ENCODE measurements at regions not wholly inside any gene's neighbourhood (a gene's known extent, or its start where the extent isn't known, plus 50 kb on each side); places are given as distances from the start of the nearest gene placed in this dataset.

DNA sequence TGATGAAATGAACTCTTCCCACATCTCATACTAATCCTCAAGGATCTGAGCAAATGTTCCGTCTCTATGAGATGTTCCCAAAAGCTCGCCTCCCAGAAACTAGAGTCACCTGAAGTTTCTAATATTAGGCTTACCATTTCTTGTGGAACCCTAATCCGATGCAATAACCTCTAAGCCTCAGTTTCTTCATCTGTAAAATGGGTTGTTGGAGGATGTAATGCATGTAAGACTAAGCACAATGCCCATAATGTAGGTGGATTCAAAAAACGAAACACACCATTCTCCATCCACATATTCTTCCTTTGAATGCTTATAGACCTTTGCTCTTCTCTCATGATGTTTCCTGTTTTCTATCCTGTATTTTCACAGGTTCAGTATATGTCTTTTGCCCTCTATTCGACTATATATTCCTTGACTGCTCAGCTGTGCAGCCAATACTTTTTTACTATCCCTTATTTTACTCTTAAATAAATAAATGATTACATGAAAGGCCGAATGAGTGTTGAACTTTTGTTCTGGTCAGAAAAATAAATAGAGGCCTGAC, 307.3 kb upstream of the G2E3 start:
- TF ChIP-seq ZNF274 (IDR thresholded peaks at IDR 0.05; ENCODE audit: low read depth, low read length) (no peak), YY1 (IDR thresholded peaks at IDR 0.05; ENCODE audit: insufficient read depth, insufficient read length) (no peak), SUZ12 (IDR thresholded peaks at IDR 0.05; ENCODE audit: extremely low read depth, insufficient read depth, insufficient read length) (no peak)

Data from NT2/D1 (cell line).